ENCODE measurements at regions not wholly inside any gene's neighbourhood (a gene's known extent, or its start where the extent isn't known, plus 50 kb on each side); places are given as distances from the start of the nearest gene placed in this dataset.

DNA sequence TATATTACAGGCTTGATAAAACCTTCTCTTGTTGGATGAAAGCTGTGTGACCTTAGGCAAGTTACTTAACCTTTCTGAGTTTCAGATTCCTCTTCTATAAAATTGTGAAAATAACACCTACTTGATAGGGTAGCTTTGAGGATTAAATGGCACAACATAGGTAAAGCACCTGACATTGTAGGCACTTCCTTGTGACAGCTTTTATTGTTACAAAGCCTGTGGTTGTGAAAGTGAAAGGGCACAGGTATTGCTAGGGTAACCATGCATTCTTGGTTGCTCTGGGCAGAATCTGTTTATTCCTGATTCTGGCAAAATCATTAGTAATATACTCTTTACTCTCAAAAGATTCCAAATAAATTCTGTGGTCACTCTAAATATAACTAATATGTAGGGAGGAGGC is 493.4 kb downstream of the OLFM4 start:
- Histone ChIP-seq H3K9ac (ENCODE audit: control insufficient read depth, extremely low read depth, insufficient read depth, low read length) (no peak overlapping the region), H3K9me1 (ENCODE audit: control insufficient read depth, extremely low read depth, insufficient read depth, low read length) (no peaks in the 10 kb centered on the region), H3K36me3 (ENCODE audit: control insufficient read depth in 2 of 2, extremely low read depth in 1 of 2, insufficient read depth in 2 of 2, low read length in 2 of 2) (no peaks in the 10 kb centered on the region), H3K27ac (ENCODE audit: control insufficient read depth, insufficient read depth, low read length) (no peak overlapping the region), H3K27me3 (ENCODE audit: control insufficient read depth, extremely low read depth, insufficient read depth, low read length) (no peaks in the 10 kb centered on the region), H2AFZ (ENCODE audit: control insufficient read depth, low read length) (no peak overlapping the region), H3K4me1 (ENCODE audit: control insufficient read depth, extremely low read depth, insufficient read depth, low read length) (no peaks in the 10 kb centered on the region), H3K9me3 (ENCODE audit: control insufficient read depth, low read depth, low read length) (no peaks in the 10 kb centered on the region), H4K20me1 (ENCODE audit: control insufficient read depth, extremely low read depth, insufficient read depth, low read length) (no peaks in the 10 kb centered on the region), H3K4me3 (ENCODE audit: control insufficient read depth in 2 of 3, extremely low read depth in 1 of 3, insufficient read depth in 2 of 3, low read depth in 1 of 3, low read length in 3 of 3) (no peak overlapping the region), H3K79me2 (ENCODE audit: control insufficient read depth, insufficient read depth, low read length) (no peaks in the 10 kb centered on the region), H3K4me2 (ENCODE audit: control insufficient read depth, extremely low read depth, insufficient read depth, low read depth, low read length) (no peak overlapping the region)
- dilution Hi-C loops (cut with MboI; ENCODE audit: extremely low pct_ligation_motif_present, low sequenced_read_pairs) = no loop called here
- TF ChIP-seq EZH2 (IDR thresholded peaks at IDR 0.05; ENCODE audit: low read length) = no peak
- no peak for TF ChIP-seq CTCF (optimal IDR thresholded peaks at IDR 0.05 in 1 of 3, IDR thresholded peaks at IDR 0.05 in 1 of 3, conservative IDR thresholded peaks at IDR 0.05 in 1 of 3; ENCODE audit: extremely low read depth in 1 of 3, insufficient read depth in 2 of 3, low read length in 3 of 3)
- DNase-seq (ENCODE audit: low read depth, low spot score) = no peak
- FAIRE-seq = no peak

GRCh38 chr13:53537586-53537985 is 509.0 kb downstream of the OLFM4 start:
- Histone ChIP-seq H3K9ac (ENCODE audit: control insufficient read depth, extremely low read depth, insufficient read depth, low read length) (no peak overlapping the region), H3K9me3 (ENCODE audit: control insufficient read depth, low read depth, low read length) (no peaks in the 10 kb centered on the region), H3K4me2 (ENCODE audit: control insufficient read depth, extremely low read depth, insufficient read depth, low read depth, low read length) (no peak overlapping the region), H3K4me3 (ENCODE audit: control insufficient read depth in 2 of 3, extremely low read depth in 1 of 3, insufficient read depth in 2 of 3, low read depth in 1 of 3, low read length in 3 of 3) (no peak overlapping the region), H3K4me1 (ENCODE audit: control insufficient read depth, extremely low read depth, insufficient read depth, low read length) (no peaks in the 10 kb centered on the region), H3K79me2 (ENCODE audit: control insufficient read depth, insufficient read depth, low read length) (no peaks in the 10 kb centered on the region), H4K20me1 (ENCODE audit: control insufficient read depth, extremely low read depth, insufficient read depth, low read length) (no peaks in the 10 kb centered on the region), H3K36me3 (ENCODE audit: control insufficient read depth in 2 of 2, extremely low read depth in 1 of 2, insufficient read depth in 2 of 2, low read length in 2 of 2) (no peaks in the 10 kb centered on the region), H3K9me1 (ENCODE audit: control insufficient read depth, extremely low read depth, insufficient read depth, low read length) (no peaks in the 10 kb centered on the region), H3K27ac (ENCODE audit: control insufficient read depth, insufficient read depth, low read length) (no peak overlapping the region), H3K27me3 (ENCODE audit: control insufficient read depth, extremely low read depth, insufficient read depth, low read length) (no peaks in the 10 kb centered on the region), H2AFZ (ENCODE audit: control insufficient read depth, low read length) (no peak overlapping the region)
- TF ChIP-seq CTCF (optimal IDR thresholded peaks at IDR 0.05 in 1 of 3, IDR thresholded peaks at IDR 0.05 in 1 of 3, conservative IDR thresholded peaks at IDR 0.05 in 1 of 3; ENCODE audit: extremely low read depth in 1 of 3, insufficient read depth in 2 of 3, low read length in 3 of 3) (no peak), EZH2 (IDR thresholded peaks at IDR 0.05; ENCODE audit: low read length) (no peak)
- dilution Hi-C loops (cut with MboI; ENCODE audit: extremely low pct_ligation_motif_present, low sequenced_read_pairs) = no loop called here
- FAIRE-seq (no peak), DNase-seq (ENCODE audit: low read depth, low spot score) (no peak)
